HEK293 (cell line): ENCODE measurements at regions not wholly inside any gene's neighbourhood (a gene's known extent, or its start where the extent isn't known, plus 50 kb on each side); places are given as distances from the start of the nearest gene placed in this dataset.

Experiments used
- CTCF ChIP-seq: fragments of 450-650 bp; formaldehyde crosslinking; IDR thresholded peaks from 2 replicates; pipeline ENCODE4 v1.5.1; 2016; ENCODE audit warnings: missing biosample characterization, missing genetic modification characterization
- GLI2 ChIP-seq: fragments of 450-650 bp; formaldehyde crosslinking; IDR thresholded peaks from 2 replicates; pipeline ENCODE4; 2017; ENCODE audit warnings: missing biosample characterization, missing genetic modification characterization, low read depth, borderline replicate concordance
- KLF7 ChIP-seq: fragments of 450-650 bp; formaldehyde crosslinking; IDR thresholded peaks from 2 replicates; pipeline ENCODE4 v1.5.1; 2016; ENCODE audit warnings: missing biosample characterization, missing genetic modification characterization, borderline replicate concordance
- KLF8 ChIP-seq: fragments of 450-650 bp; formaldehyde crosslinking; IDR thresholded peaks from 2 replicates; pipeline ENCODE4 v1.5.1; 2016; ENCODE audit warnings: missing biosample characterization, missing genetic modification characterization
- PRDM10 ChIP-seq: fragments of 450-650 bp; formaldehyde crosslinking; IDR thresholded peaks from 2 replicates; pipeline ENCODE4 v1.5.1; 2016; ENCODE audit warnings: missing biosample characterization, missing genetic modification characterization
- SP3 ChIP-seq: fragments of 450-650 bp; formaldehyde crosslinking; IDR thresholded peaks from 2 replicates; pipeline ENCODE4 v1.5.1; 2016; ENCODE audit warnings: missing biosample characterization, missing genetic modification characterization
- ZFP69B ChIP-seq: fragments of 450-650 bp; formaldehyde crosslinking; IDR thresholded peaks from 2 replicates; pipeline ENCODE4 v1.5.1; 2016; ENCODE audit warnings: missing biosample characterization, missing genetic modification characterization
- ZNF148 ChIP-seq: fragments of 450-650 bp; formaldehyde crosslinking; IDR thresholded peaks from 2 replicates; pipeline ENCODE4 v1.5.0; 2017; ENCODE audit warnings: missing biosample characterization, missing genetic modification characterization, borderline replicate concordance
- ZNF530 ChIP-seq: fragments of 450-650 bp; formaldehyde crosslinking; IDR thresholded peaks from 2 replicates; pipeline ENCODE4 v1.5.1; 2016; ENCODE audit warnings: low read depth, missing biosample characterization, missing genetic modification characterization
- ZSCAN16 ChIP-seq: fragments of 450-650 bp; formaldehyde crosslinking; IDR thresholded peaks from 2 replicates; pipeline ENCODE4 v1.5.1; 2016; ENCODE audit warnings: missing biosample characterization, missing genetic modification characterization
- ZSCAN23 ChIP-seq: fragments of 450-650 bp; formaldehyde crosslinking; IDR thresholded peaks from 2 replicates; pipeline ENCODE4 v1.5.1; 2016; ENCODE audit warnings: missing biosample characterization, missing genetic modification characterization
- ZSCAN5A ChIP-seq: fragments of 450-650 bp; formaldehyde crosslinking; IDR thresholded peaks from 2 replicates; pipeline ENCODE4 v1.5.1; 2016; ENCODE audit warnings: missing biosample characterization, missing genetic modification characterization

GRCh38 chr10:121310151-121310711 is 288.0 kb downstream of the FGFR2 start:
- TF ChIP-seq KLF7 (tag by site-specific recombination) (peak; percentile 80; the same call in 1 of the 2 replicates), CTCF (tag by site-specific recombination) (no peak), ZNF530 (tag by site-specific recombination) (no peak), ZSCAN16 (tag by site-specific recombination) (peak; percentile 71; the same call in 1 of the 2 replicates), KLF8 (peak; percentile 90), ZNF148 (tag by site-specific recombination) (no peak), ZSCAN23 (tag by site-specific recombination) (peak; percentile 91), ZFP69B (tag by site-specific recombination) (no peak), SP3 (tag by site-specific recombination) (no peak; the same call in 1 of the 2 replicates), GLI2 (peak; percentile 95), ZSCAN5A (no peak), PRDM10 (peak; percentile 99)
